ENCODE measurements at regions not wholly inside any gene's neighbourhood (a gene's known extent, or its start where the extent isn't known, plus 50 kb on each side); places are given as distances from the start of the nearest gene placed in this dataset.
"Not testable (repeated sequence)": the region's sequence is repeated elsewhere in the genome, so short reads cannot be mapped to it uniquely, and the experiment has no call there.

DNA sequence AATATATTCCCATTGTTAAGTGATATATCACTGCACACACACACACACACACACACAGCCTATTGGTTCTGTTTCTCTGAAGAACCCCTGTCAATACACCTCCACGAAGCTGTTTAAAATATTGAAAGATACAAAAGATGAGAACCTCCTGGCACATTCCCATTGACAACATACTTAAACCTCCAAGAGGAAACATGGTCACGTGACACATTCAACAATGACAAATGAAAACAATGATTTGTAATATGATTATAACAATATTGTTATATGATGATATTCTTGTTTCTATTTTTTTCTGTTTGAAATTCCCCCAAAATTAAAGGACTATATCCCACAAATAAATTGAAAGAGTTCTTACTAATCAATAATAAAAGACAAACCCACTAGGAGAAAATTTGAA, 1344.9 kb downstream of the BRD1 start:
- no peak for DNase-seq (ENCODE audit: low read depth in 2 of 2)

DNA sequence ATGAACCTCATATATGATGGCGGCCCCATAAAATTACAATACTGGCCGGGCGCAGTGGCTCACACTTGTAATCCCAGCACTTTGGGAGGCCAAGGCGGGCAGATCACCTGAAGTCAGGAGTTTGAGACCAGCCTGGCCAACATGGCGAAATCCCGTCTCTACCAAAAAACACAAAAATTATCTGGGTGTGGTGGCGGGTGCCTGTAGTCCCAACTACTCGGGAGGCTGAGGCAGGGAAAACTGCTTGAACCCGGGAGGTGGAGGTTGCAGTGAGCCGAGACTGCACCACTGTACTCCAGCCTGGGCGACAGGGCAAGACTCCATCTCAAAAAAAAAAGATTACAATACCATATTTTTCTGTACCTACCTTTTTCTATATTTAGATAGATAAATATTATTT, 1345.5 kb downstream of the BRD1 start:
- not testable (repeated sequence) for DNase-seq (ENCODE audit: low read depth in 2 of 2)

GRCh38 chr22:48481748-48482147, 1345.9 kb downstream of the BRD1 start:
- DNase-seq (ENCODE audit: low read depth in 2 of 2): no peak

GRCh38 chr22:48478529-48479265, 1349.0 kb downstream of the BRD1 start:
- no peak for DNase-seq (ENCODE audit: low read depth in 2 of 2)

GRCh38 chr22:48478124-48478523, 1349.5 kb downstream of the BRD1 start:
- no peak for DNase-seq (ENCODE audit: low read depth in 2 of 2)

DNA sequence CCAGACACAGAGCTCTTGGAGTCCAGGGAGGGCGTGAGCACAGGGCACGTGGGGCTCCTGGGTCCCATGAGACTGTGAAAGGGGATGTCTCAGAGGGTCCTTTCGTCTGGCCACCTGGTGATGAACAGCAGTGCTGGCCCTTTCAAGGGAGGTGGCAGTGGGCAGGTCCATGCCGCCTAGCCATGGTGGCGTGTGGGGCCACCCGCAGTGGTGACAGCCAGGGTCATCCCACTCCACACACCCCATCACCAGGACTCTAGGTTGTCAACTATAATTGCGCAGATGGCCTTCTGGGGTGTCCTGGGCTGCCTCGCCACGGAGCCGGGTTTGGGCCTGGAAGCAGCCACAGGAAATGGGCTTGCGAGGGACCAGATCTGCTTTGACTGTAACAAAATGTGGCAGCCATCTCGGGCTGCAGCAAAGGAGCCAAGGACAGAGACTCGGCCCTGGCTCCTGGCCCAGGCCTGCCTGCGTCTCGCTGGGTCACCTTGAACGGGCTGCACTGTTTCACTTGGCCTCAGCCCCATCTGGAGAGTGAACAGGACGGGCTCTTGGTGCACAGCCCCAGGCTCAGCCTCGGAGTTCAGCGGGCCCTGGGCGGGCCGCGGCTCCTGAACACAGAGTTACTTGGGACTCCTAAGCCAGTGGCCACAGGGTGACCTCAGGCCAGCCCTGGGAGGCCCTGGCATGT, 1350.5 kb downstream of the BRD1 start:
- DNase-seq (ENCODE audit: low read depth in 2 of 2): no peak

DNA sequence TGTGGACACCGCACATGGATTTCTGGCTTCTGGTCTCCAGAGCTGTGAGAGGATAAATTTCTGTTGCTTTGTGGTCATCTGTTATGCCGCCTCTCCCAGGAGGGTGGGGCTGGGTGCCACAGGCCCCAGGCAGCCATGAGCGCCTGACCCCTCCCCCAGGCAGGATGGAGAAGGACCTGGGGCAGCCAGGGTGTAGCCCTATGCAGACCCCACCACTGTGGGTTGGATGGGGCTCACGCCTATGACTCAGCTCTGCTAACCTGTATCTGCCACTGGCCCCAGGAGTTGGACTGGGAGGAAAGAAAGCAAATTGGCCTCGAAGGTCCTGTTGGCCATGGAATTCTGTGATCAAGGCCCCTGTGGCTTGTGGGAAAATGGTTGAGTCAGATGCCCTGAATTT, 1351.1 kb downstream of the BRD1 start:
- DNase-seq (ENCODE audit: low read depth in 2 of 2): no peak

DNA sequence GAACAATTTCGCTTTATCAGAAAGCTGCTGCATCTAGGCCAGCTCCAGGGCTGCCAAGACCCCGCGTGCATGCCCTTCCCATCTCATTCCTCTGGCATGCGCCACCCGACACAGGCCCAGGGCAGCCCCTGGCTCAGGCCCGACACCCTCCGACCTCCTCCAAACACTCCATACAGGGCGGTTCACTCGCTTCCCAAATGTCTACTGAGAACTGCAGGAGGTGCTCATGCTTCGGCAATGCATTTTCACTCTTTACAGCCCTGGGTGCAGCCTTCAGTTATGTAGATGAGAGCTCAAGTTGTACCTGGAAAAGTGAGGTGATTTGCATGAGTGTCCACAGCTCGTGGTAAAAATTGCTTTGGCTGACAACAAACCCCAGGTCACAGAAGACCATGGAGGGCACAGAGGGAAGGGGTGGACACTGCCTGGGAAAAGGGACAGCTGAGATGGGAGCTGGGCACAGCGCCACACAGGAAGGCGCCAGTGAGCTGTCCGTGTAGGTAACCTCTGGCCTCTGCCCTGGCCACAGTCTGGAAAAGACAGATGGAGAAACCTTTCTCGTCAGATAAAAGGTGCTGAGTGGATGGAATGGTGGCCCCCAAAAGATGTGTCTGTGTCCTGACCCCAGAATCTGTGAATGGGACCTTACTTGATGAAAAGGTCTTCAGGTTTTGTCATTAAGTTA, 1351.9 kb downstream of the BRD1 start:
- no peak for DNase-seq (ENCODE audit: low read depth in 2 of 2)

- DNase-seq (ENCODE audit: low read depth in 2 of 2): no peak
Measured at GRCh38 chr22:48474881-48475280, 1352.8 kb downstream of the BRD1 start.

DNA sequence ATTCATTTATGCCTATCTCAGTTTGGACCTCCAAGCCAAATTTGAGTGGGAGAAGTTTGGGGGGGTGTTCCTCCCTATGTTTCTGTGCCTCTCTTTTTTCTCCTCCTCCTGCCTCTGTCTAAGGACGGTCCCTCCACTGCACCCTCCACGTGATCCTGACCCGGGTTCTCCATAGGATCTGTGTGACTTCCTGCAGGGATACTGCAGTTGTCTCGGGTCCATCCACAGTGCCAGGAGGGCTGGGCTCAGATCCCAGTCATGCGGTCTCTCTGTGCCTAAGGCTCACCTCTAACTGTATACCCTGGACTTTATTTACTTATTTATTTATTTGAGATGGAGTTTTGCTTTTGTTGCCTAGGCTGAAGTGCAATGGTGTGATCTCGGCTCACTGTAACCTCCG, 1354.5 kb downstream of the BRD1 start:
- no peak for DNase-seq (ENCODE audit: low read depth in 2 of 2)

DNA sequence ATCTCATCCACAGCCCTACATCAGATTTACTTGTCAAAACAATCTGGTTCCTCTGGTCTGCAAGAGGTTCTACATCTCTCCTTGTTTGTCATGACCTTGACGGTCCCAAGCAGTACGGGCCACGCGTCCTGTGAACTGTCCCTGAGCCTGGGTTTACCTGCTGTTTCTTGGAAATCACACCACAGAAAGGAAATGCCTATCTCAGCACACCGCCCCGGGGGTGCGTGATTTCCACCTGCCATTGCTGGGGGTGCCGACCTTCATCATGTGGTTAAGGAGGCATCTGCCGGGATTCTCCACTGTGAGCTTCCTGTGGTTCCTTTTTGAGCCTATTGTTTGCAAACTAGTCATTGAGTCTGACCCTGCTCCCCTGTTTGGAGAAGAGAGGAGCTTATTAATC, 1363.4 kb downstream of the BRD1 start:
- DNase-seq (ENCODE audit: low read depth in 2 of 2): no peak

DNA sequence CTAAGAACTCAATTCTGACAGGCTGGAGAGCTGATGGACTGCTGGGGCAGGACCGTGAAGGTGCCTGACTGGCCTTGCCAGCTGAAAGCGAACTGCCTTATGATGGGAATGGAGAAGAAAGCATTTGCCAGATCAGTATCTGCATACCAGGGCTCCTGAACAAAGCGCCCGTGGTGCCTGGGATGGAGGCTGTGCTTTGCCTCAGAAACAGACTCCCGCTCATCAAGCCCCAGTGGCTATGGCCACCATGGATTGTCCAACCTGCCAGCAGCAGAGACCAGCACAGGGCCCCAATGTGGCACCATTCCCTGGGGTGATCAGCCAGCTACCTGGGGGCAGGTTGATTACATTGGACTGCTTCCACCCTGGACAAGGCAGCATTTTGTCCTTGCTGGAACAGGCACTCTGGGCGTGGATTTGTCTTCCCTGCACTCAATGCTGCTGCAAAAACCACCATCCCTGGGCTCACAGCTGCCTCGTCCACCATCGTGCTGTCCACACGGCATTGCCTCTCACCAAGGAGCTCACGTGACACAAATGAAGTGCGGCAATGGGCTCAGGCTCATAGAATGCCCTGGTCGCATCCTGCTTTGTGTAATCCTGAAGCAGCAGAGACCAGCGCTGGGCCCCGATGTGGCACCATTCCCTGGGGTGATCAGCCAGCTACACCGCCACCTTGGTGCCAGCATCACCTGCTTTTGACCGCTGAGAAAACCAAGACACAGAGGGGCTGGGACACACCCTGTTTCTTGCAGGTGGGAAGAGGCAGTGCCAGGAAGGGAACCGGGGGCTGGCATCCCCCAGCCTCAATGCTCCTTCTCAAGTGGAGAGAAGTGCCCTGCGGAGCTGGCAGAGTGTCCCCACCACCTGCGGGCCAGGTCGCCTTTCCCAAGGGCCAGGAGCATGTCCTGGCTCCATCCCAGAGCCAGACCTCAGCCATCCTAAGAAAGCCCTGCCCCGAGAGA, 1367.5 kb downstream of the BRD1 start:
- DNase-seq (ENCODE audit: low read depth in 2 of 2): no peak

- no peak for DNase-seq (ENCODE audit: low read depth in 2 of 2)
Measured at GRCh38 chr22:48459259-48459658, 1368.4 kb downstream of the BRD1 start.

DNA sequence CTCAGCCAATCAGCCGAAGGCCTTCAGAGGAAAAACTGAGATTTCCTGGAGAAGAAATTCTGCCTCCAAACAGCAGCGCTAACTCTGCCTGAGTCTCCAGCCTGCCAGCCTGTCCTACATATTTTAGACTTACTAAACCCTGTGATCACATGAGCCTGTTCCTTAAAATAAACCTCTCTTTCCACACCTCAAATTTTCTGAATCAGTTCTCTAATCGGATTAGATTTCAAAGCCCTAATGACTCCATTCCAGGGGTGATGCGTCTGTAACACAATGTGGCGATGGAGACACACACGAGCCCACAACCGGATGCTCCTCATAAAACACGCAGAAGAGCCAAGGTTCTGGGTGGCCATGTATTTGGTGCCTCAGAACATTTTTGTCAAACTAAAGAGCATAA, 1371.2 kb downstream of the BRD1 start:
- DNase-seq (ENCODE audit: low read depth in 2 of 2): no peak

GRCh38 chr22:48453751-48454485, 1373.8 kb downstream of the BRD1 start:
- no peak for DNase-seq (ENCODE audit: low read depth in 2 of 2)

- DNase-seq (ENCODE audit: low read depth in 2 of 2): no peak
Measured at GRCh38 chr22:48453171-48453570, 1374.5 kb downstream of the BRD1 start.

DNA sequence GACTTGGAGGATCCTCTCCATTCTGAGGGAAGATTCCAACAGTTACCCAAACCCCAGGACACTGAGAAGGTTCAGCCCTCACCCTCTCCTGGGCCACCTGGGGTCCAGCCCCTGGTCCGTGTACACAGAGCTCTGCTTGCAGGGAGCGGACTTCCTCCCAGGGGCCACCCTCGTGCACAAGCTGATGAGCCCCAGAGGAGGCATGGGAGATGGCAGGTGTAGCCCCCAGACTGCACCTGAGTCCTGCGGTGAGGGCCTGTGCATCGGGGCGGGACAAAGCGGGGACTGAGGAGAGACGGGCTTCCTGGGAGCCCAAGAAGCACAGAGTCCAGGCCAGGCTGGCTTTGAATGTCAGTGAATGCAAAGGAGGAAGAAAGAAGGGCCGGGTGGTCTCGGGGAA, 1374.9 kb downstream of the BRD1 start:
- no peak for DNase-seq (ENCODE audit: low read depth in 2 of 2)

GRCh38 chr22:48451891-48452290, 1375.8 kb downstream of the BRD1 start:
- DNase-seq (ENCODE audit: low read depth in 2 of 2): no peak

- DNase-seq (ENCODE audit: low read depth in 2 of 2): no peak
Measured at GRCh38 chr22:48450188-48450825, 1377.4 kb downstream of the BRD1 start.

DNA sequence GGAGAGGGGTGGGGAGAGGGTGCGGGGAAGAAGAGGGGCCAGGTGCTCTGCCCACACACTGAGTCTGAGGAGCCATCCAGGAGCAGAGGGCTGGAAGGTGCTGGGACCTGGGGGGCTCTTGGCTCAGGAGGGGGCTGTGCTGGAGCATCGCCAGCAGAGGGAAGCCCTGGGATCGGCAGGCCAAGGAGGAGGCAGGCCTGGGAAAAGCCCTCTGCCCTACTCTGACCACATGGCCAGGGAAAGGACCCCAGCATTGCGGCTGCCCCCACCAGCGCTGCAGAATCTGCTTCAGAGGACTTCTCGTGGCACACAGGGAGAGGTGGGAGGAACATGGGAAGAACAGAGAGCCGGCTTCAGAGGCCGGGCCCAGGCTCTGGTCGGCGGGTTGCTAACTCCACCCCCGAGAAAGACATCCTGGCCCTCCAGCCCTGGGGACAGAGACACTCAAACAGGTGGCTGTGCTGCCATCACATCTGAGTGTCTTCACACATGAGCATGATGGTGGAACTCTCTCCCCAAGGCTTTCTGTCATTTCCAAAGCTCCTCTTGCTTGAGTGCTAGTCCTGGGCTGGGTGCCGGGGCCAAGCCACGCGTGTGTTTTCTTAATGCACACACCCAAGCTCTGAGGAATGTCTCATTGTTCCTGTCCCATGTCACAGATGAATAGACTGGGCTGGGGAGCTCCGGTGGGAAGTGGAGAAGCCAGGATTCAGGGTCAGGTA, 1378.0 kb downstream of the BRD1 start:
- DNase-seq (ENCODE audit: low read depth in 2 of 2): no peak
